ENCODE measurements at regions not wholly inside any gene's neighbourhood (a gene's known extent, or its start where the extent isn't known, plus 50 kb on each side); places are given as distances from the start of the nearest gene placed in this dataset.

DNA sequence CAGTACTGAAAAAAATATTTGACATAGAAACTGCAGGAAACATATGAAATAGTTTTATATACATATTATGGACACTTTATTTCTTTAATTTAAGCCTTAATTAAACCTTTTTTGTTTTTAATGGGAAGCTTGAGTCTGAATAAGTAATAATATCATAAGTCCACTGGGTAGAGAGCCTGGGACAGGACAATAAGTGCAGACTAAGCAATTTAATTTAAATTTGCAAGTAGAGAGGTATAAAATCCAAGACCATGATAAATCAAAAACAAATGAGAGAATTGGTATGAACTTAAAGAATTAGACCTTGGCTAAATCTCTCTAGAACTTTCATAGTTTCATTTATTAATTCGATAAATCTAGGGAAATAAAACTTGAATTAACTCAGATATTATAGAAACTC lies 571.2 kb downstream of the ARAP2 start:
- Histone ChIP-seq H3F3A (ENCODE audit: low read depth) (no peaks in the 10 kb centered on the region), H3K4me3 (no peak overlapping the region), H3K9ac (no peak overlapping the region), H3K4me2 (no peak overlapping the region), H3K79me2 (ENCODE audit: low read depth) (no peaks in the 10 kb centered on the region), H3K36me3 (no peaks in the 10 kb centered on the region), H3K4me1 (no peaks in the 10 kb centered on the region), H3K9me3 (ENCODE audit: low read depth) (no peaks in the 10 kb centered on the region), H3K27ac (no peak overlapping the region), H4K20me1 (ENCODE audit: low read depth) (no peaks in the 10 kb centered on the region), H3K27me3 (no peaks in the 10 kb centered on the region), H2AFZ (replicated peaks) (no peak overlapping the region)
- Mint-ChIP-seq H3K36me3 (no peaks in the 10 kb centered on the region), H3K9me3 (peaks cover 3% of the 10 kb centered on the region), H3K4me3 (no peak overlapping the region), H3K27ac (no peak overlapping the region), H3K27me3 (ENCODE audit: insufficient read depth, low read depth) (no peaks in the 10 kb centered on the region), H3K4me1 (no peaks in the 10 kb centered on the region)
- TF ChIP-seq EZH2phosphoT487 (IDR thresholded peaks at IDR 0.05), result no peak
- no peak for TF ChIP-seq EZH2 (IDR thresholded peaks at IDR 0.05)
- TF ChIP-seq, protein P1, sequence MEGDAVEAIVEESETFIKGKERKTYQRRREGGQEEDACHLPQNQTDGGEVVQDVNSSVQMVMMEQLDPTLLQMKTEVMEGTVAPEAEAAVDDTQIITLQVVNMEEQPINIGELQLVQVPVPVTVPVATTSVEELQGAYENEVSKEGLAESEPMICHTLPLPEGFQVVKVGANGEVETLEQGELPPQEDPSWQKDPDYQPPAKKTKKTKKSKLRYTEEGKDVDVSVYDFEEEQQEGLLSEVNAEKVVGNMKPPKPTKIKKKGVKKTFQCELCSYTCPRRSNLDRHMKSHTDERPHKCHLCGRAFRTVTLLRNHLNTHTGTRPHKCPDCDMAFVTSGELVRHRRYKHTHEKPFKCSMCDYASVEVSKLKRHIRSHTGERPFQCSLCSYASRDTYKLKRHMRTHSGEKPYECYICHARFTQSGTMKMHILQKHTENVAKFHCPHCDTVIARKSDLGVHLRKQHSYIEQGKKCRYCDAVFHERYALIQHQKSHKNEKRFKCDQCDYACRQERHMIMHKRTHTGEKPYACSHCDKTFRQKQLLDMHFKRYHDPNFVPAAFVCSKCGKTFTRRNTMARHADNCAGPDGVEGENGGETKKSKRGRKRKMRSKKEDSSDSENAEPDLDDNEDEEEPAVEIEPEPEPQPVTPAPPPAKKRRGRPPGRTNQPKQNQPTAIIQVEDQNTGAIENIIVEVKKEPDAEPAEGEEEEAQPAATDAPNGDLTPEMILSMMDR (IDR thresholded peaks at IDR 0.05), result no peak
- no peak for DNase-seq (ENCODE audit: low spot score)

DNA sequence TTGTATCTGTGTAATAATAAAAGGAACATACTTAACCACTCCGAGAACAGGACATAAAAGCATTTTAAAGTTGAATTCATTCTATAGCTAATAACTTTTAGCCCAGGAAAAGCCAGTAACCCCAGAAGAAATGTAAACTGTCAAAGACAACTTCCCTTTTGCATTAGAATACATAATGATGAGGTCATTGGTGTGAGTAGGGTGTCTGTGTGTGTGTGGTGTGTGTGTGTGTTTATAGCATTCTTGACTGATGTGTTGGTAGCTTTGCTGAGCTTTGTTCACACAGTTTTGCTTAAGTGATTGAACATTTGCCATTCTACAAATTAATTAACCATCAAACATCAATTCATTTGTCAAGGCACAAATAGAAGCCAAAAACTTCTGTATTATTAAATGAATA lies 559.6 kb downstream of the ARAP2 start:
- Histone ChIP-seq H3K9ac (no peak overlapping the region), H3K4me1 (peaks cover 3% of the 10 kb centered on the region), H3K36me3 (no peaks in the 10 kb centered on the region), H3K27ac (no peak overlapping the region), H2AFZ (replicated peaks) (no peak overlapping the region), H4K20me1 (ENCODE audit: low read depth) (no peaks in the 10 kb centered on the region), H3K4me3 (no peak overlapping the region), H3F3A (ENCODE audit: low read depth) (no peaks in the 10 kb centered on the region), H3K27me3 (no peaks in the 10 kb centered on the region), H3K4me2 (no peak overlapping the region), H3K79me2 (ENCODE audit: low read depth) (no peaks in the 10 kb centered on the region), H3K9me3 (ENCODE audit: low read depth) (no peaks in the 10 kb centered on the region)
- Mint-ChIP-seq H3K4me3 (no peak overlapping the region), H3K27me3 (ENCODE audit: insufficient read depth, low read depth) (peaks cover 5% of the 10 kb centered on the region), H3K9me3 (peaks cover 18% of the 10 kb centered on the region), H3K27ac (no peak overlapping the region), H3K36me3 (peaks cover 4% of the 10 kb centered on the region), H3K4me1 (peaks cover 7% of the 10 kb centered on the region)
- TF ChIP-seq, protein P1 (IDR thresholded peaks at IDR 0.05), result no peak
- TF ChIP-seq EZH2 (IDR thresholded peaks at IDR 0.05), result no peak
- TF ChIP-seq EZH2phosphoT487 (IDR thresholded peaks at IDR 0.05), result no peak
- DNase-seq (ENCODE audit: low spot score), result no peak

DNA sequence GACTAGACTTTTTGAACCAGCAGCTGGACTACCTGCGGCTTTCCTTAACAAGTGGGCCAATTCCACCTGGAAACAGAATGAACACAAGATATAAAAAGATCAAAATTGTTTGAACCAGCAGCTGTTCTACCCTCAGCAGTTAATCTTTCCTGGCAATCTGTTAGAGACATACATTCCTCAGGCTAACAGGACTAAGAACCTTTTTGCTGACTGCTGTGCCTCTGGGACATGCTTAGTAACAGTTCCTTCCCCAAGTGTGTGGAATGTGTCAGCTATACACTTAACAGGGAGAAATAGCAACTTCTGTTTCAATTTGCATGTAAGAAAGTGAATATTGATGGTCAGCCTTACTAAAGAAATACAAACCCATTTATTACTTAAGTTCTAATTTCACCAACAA lies 554.4 kb downstream of the ARAP2 start:
- Histone ChIP-seq H3K9me3 (ENCODE audit: low read depth) (no peaks in the 10 kb centered on the region), H3K79me2 (ENCODE audit: low read depth) (no peaks in the 10 kb centered on the region), H3K4me2 (no peak overlapping the region), H3K4me1 (peaks cover 8% of the 10 kb centered on the region), H3K4me3 (no peak overlapping the region), H3K27me3 (no peaks in the 10 kb centered on the region), H3F3A (ENCODE audit: low read depth) (no peaks in the 10 kb centered on the region), H2AFZ (replicated peaks) (peak overlapping the region; percentile 9), H3K9ac (no peak overlapping the region), H3K36me3 (no peaks in the 10 kb centered on the region), H4K20me1 (ENCODE audit: low read depth) (no peaks in the 10 kb centered on the region), H3K27ac (no peak overlapping the region)
- no peaks in the 10 kb centered on the region for H3K27me3 Mint-ChIP-seq (ENCODE audit: insufficient read depth, low read depth)
- H3K9me3 Mint-ChIP-seq, result peaks cover 2% of the 10 kb centered on the region
- no peak for TF ChIP-seq EZH2phosphoT487 (IDR thresholded peaks at IDR 0.05)
- no peak for TF ChIP-seq EZH2 (IDR thresholded peaks at IDR 0.05)
- TF ChIP-seq, protein P1 (IDR thresholded peaks at IDR 0.05), result no peak
- H3K4me1 Mint-ChIP-seq, result peaks cover 12% of the 10 kb centered on the region
- peak overlapping the region; percentile 80 for H3K27ac Mint-ChIP-seq
- DNase-seq (ENCODE audit: low spot score), result peak; percentile 16
- H3K4me3 Mint-ChIP-seq, result no peak overlapping the region
- H3K36me3 Mint-ChIP-seq, result no peaks in the 10 kb centered on the region

Data from neural progenitor cell (in vitro differentiated cells).